ENCODE measurements at regions not wholly inside any gene's neighbourhood (a gene's known extent, or its start where the extent isn't known, plus 50 kb on each side); places are given as distances from the start of the nearest gene placed in this dataset.
"Not testable (repeated sequence)": the region's sequence is repeated elsewhere in the genome, so short reads cannot be mapped to it uniquely, and the experiment has no call there.

GRCh38 chr18:76052227-76052595 lies 442.8 kb downstream of the ZNF516 start:
- Histone ChIP-seq H3K4me3 (ENCODE audit: low read length) (no peak overlapping the region), H3K9me3 (ENCODE audit: control insufficient read depth, low read length) (no peaks in the 10 kb centered on the region), H3K9ac (ENCODE audit: low read length) (no peak overlapping the region), H3K36me3 (ENCODE audit: control insufficient read depth, insufficient read depth, low read length) (no peaks in the 10 kb centered on the region), H3K4me1 (ENCODE audit: control insufficient read depth, insufficient read depth, low read length) (no peaks in the 10 kb centered on the region), H3K27me3 (ENCODE audit: control insufficient read depth, insufficient read depth, low read length) (no peaks in the 10 kb centered on the region)

- no peaks in the 10 kb centered on the region for H3K4me1 ChIP-seq (ENCODE audit: control insufficient read depth, insufficient read depth, low read length)
- H3K4me3 ChIP-seq (ENCODE audit: low read length): no peak overlapping the region
- no peak overlapping the region for H3K9ac ChIP-seq (ENCODE audit: low read length)
- no peaks in the 10 kb centered on the region for H3K36me3 ChIP-seq (ENCODE audit: control insufficient read depth, insufficient read depth, low read length)
- no peaks in the 10 kb centered on the region for H3K9me3 ChIP-seq (ENCODE audit: control insufficient read depth, low read length)
- H3K27me3 ChIP-seq (ENCODE audit: control insufficient read depth, insufficient read depth, low read length): no peaks in the 10 kb centered on the region
Measured at GRCh38 chr18:76051396-76052226, 443.4 kb downstream of the ZNF516 start.

GRCh38 chr18:76046221-76046620 lies 448.8 kb downstream of the ZNF516 start:
- Histone ChIP-seq H3K4me3 (ENCODE audit: low read length) (no peak overlapping the region), H3K27me3 (ENCODE audit: control insufficient read depth, insufficient read depth, low read length) (no peaks in the 10 kb centered on the region), H3K9ac (ENCODE audit: low read length) (no peak overlapping the region), H3K9me3 (ENCODE audit: control insufficient read depth, low read length) (no peaks in the 10 kb centered on the region), H3K4me1 (ENCODE audit: control insufficient read depth, insufficient read depth, low read length) (no peaks in the 10 kb centered on the region), H3K36me3 (ENCODE audit: control insufficient read depth, insufficient read depth, low read length) (no peaks in the 10 kb centered on the region)

DNA sequence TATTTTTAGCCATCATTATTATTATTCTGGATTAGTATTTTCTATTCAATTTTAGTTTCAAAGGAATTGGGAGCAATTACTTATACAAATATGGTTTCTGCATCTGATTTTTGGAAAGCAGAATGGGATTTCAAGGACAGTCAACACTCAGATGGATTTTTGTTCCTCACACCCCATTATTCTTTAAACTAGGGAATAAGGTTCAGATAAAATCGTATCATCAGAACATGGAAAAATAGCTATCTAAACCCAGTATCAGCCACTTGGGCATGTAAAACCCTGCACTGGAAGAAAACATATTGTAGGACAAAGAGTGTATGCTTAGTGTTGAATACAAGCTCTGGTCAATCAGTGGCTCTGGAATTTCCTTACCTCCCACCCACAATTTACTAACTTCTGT lies 452.5 kb downstream of the ZNF516 start:
- Histone ChIP-seq H3K27me3 (ENCODE audit: control insufficient read depth, insufficient read depth, low read length) (no peaks in the 10 kb centered on the region), H3K36me3 (ENCODE audit: control insufficient read depth, insufficient read depth, low read length) (no peaks in the 10 kb centered on the region), H3K9ac (ENCODE audit: low read length) (no peak overlapping the region), H3K4me1 (ENCODE audit: control insufficient read depth, insufficient read depth, low read length) (no peaks in the 10 kb centered on the region), H3K4me3 (ENCODE audit: low read length) (no peak overlapping the region), H3K9me3 (ENCODE audit: control insufficient read depth, low read length) (no peaks in the 10 kb centered on the region)

DNA sequence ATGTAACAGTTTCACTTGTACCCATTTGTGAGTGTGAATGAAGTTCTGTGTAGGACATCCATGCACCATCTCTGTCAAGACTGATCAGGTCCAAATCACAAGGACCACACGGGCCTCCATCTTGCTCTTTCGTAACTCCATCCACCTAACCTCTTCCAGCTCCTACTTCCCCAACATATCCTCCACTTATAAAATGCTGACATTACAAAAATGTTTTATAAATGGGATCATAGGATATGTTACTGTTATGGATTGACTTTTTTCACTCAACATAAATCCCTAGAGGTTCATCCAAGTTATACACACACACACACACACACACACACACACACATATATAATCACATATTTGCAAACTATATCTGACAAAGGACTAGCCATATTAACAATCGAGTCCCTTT lies 476.8 kb downstream of the ZNF516 start:
- H3K4me3 ChIP-seq (ENCODE audit: low read length): no peak overlapping the region
- H3K9ac ChIP-seq (ENCODE audit: low read length): no peak overlapping the region
- H3K4me1 ChIP-seq (ENCODE audit: control insufficient read depth, insufficient read depth, low read length): no peaks in the 10 kb centered on the region
- no peaks in the 10 kb centered on the region for H3K36me3 ChIP-seq (ENCODE audit: control insufficient read depth, insufficient read depth, low read length)
- no peaks in the 10 kb centered on the region for H3K27me3 ChIP-seq (ENCODE audit: control insufficient read depth, insufficient read depth, low read length)
- H3K9me3 ChIP-seq (ENCODE audit: control insufficient read depth, low read length): no peaks in the 10 kb centered on the region

DNA sequence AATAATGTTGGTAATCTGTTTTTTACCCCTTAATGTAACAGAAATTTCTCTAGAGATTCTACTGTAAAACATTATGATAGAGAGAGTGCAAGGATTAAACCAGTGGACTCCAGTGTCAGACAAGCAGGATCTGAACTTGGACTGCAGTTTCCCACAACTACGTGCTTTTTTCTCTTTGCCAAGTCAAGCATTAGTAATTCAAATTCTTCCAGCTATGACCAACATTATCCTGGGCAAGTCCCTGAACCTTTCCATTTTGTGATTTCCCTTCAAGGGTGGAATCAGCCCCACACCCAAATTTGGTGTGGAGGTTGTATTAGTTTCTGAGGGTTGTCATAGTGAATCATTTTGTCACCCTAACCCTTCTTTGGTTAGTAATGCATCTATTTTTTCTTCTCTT lies 482.0 kb downstream of the ZNF516 start:
- Histone ChIP-seq H3K4me3 (ENCODE audit: low read length) (no peak overlapping the region), H3K36me3 (ENCODE audit: control insufficient read depth, insufficient read depth, low read length) (no peaks in the 10 kb centered on the region), H3K9me3 (ENCODE audit: control insufficient read depth, low read length) (no peaks in the 10 kb centered on the region), H3K9ac (ENCODE audit: low read length) (no peak overlapping the region), H3K4me1 (ENCODE audit: control insufficient read depth, insufficient read depth, low read length) (no peaks in the 10 kb centered on the region), H3K27me3 (ENCODE audit: control insufficient read depth, insufficient read depth, low read length) (no peaks in the 10 kb centered on the region)

DNA sequence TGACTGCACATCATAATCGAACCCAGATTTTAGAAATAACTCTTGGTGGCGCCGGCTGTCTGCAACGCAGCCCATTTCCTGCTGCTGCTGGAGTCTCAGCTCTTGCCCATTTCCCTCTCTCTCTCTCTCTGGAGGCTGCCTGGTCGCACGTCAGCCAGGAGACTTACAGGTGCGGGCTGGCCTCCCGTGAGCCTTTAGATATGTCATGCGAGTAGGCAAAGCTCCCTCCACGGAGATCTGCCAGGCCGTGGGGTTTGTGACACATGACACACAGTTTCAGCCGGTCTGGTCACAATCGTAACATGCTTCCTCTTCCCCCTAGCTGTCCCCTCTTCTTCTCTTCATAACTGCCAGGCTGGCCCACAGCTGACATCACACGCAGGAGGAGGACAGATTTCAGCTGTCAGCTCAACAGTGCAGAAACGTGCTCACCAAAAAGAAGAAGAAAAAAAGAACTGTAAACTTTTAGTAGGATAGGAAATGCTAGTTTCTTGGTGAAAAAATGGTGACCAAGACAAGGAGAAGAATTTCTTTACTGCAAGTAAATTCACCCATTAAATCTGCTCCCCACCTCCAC lies 489.3 kb downstream of the ZNF516 start:
- Histone ChIP-seq H3K9ac (ENCODE audit: low read length) (no peak overlapping the region), H3K27me3 (ENCODE audit: control insufficient read depth, insufficient read depth, low read length) (no peaks in the 10 kb centered on the region), H3K4me1 (ENCODE audit: control insufficient read depth, insufficient read depth, low read length) (no peaks in the 10 kb centered on the region), H3K36me3 (ENCODE audit: control insufficient read depth, insufficient read depth, low read length) (no peaks in the 10 kb centered on the region), H3K9me3 (ENCODE audit: control insufficient read depth, low read length) (no peaks in the 10 kb centered on the region), H3K4me3 (ENCODE audit: low read length) (no peak overlapping the region)

DNA sequence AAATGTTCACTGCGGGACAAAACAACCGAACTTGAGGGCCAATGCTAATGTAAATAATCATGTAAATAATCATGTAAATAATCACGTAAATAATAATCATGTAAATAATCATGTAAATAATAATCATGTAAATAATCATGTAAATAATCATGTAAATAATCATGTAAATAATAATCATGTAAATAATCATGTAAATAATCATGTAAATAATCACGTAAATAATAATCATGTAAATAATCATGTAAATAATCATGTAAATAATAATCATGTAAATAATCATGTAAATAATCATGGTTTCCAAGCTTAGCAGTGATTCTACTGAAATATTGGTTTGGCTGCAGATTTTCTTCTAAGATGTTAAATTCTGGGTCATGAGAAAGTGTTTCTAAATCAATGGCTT lies 507.1 kb downstream of the ZNF516 start:
- not testable (repeated sequence) for H3K9ac ChIP-seq (ENCODE audit: low read length); H3K4me1 ChIP-seq (ENCODE audit: control insufficient read depth, insufficient read depth, low read length); H3K9me3 ChIP-seq (ENCODE audit: control insufficient read depth, low read length); H3K27me3 ChIP-seq (ENCODE audit: control insufficient read depth, insufficient read depth, low read length); H3K36me3 ChIP-seq (ENCODE audit: control insufficient read depth, insufficient read depth, low read length); H3K4me3 ChIP-seq (ENCODE audit: low read length)

DNA sequence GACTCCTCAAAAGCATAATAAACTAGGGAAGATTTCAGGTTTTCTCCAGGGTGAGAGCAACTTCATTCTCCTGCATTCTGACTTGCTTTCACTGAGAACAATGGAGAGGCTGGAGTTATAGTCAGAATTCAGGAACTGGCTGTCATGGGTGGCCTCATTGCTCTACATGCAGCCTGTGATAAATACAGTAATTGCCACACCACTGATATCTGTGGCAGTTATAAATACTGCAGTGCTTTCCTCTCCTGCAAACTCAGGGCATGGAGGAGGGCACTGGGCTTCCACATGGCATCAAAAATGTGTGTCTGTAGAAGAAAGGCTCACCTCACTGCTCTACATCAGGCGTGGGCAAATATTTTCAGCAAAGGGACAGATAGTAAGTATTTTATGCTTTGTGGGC lies 510.2 kb downstream of the ZNF516 start:
- Histone ChIP-seq H3K4me3 (ENCODE audit: low read length) (no peak overlapping the region), H3K4me1 (ENCODE audit: control insufficient read depth, insufficient read depth, low read length) (no peaks in the 10 kb centered on the region), H3K36me3 (ENCODE audit: control insufficient read depth, insufficient read depth, low read length) (no peaks in the 10 kb centered on the region), H3K9me3 (ENCODE audit: control insufficient read depth, low read length) (no peaks in the 10 kb centered on the region), H3K27me3 (ENCODE audit: control insufficient read depth, insufficient read depth, low read length) (no peaks in the 10 kb centered on the region), H3K9ac (ENCODE audit: low read length) (no peak overlapping the region)

GRCh38 chr18:75981102-75981501 lies 513.9 kb downstream of the ZNF516 start:
- Histone ChIP-seq H3K9ac (ENCODE audit: low read length) (no peak overlapping the region), H3K27me3 (ENCODE audit: control insufficient read depth, insufficient read depth, low read length) (no peaks in the 10 kb centered on the region), H3K9me3 (ENCODE audit: control insufficient read depth, low read length) (no peaks in the 10 kb centered on the region), H3K36me3 (ENCODE audit: control insufficient read depth, insufficient read depth, low read length) (no peaks in the 10 kb centered on the region), H3K4me1 (ENCODE audit: control insufficient read depth, insufficient read depth, low read length) (no peaks in the 10 kb centered on the region), H3K4me3 (ENCODE audit: low read length) (no peak overlapping the region)

DNA sequence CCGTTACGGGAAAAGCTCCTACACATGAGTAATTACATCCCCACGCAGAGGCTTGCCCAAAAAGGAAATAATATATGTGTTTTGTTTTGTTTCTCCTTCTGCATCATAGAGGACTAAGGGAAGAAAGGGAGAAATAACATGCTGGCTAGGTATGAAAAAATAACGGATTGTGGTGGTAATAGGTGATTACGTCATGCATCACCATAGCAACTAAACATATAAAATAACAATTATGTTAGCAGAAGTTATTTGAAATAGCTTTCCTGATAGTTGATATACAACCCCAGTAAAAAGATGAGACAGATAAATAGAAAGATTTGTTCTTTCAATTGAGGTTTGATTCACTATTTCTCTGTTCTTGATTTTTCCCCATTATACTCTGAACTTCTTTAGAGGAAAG lies 518.0 kb downstream of the ZNF516 start:
- H3K9ac ChIP-seq (ENCODE audit: low read length): no peak overlapping the region
- H3K4me3 ChIP-seq (ENCODE audit: low read length): no peak overlapping the region

GRCh38 chr18:75970212-75970611 lies 524.8 kb downstream of the ZNF516 start:
- Histone ChIP-seq H3K9ac (ENCODE audit: low read length) (no peak overlapping the region), H3K9me3 (ENCODE audit: control insufficient read depth, low read length) (no peaks in the 10 kb centered on the region), H3K27me3 (ENCODE audit: control insufficient read depth, insufficient read depth, low read length) (no peaks in the 10 kb centered on the region), H3K4me1 (ENCODE audit: control insufficient read depth, insufficient read depth, low read length) (no peaks in the 10 kb centered on the region), H3K4me3 (ENCODE audit: low read length) (no peak overlapping the region), H3K36me3 (ENCODE audit: control insufficient read depth, insufficient read depth, low read length) (no peaks in the 10 kb centered on the region)

More for the DNA sequence above, 518.0 kb downstream of the ZNF516 start:
- Histone ChIP-seq H3K9me3 (ENCODE audit: control insufficient read depth, low read length) (no peaks in the 10 kb centered on the region), H3K36me3 (ENCODE audit: control insufficient read depth, insufficient read depth, low read length) (no peaks in the 10 kb centered on the region), H3K4me1 (ENCODE audit: control insufficient read depth, insufficient read depth, low read length) (no peaks in the 10 kb centered on the region), H3K27me3 (ENCODE audit: control insufficient read depth, insufficient read depth, low read length) (no peaks in the 10 kb centered on the region)

Data from mucosa of stomach (tissue), 1 donor.